Ishikawa (cell line): ENCODE measurements at regions not wholly inside any gene's neighbourhood (a gene's known extent, or its start where the extent isn't known, plus 50 kb on each side); places are given as distances from the start of the nearest gene placed in this dataset.

Source experiments
- CEBPB ChIP-seq: IDR thresholded peaks from 2 replicates; pipeline ENCODE4 v1.6.1; 2012
- CREB1 ChIP-seq: IDR thresholded peaks from 2 replicates; pipeline ENCODE4 v1.6.1; 2012; ENCODE audit warnings: low read depth
- EGR1 ChIP-seq: IDR thresholded peaks from 2 replicates; pipeline ENCODE4 v1.6.1; 2012
- EP300 ChIP-seq: IDR thresholded peaks from 2 replicates; pipeline ENCODE4 v1.6.1; 2012; ENCODE audit warnings: borderline replicate concordance
- FOXM1 ChIP-seq: IDR thresholded peaks from 2 replicates; pipeline ENCODE4 v1.6.1; 2012; ENCODE audit warnings: low read depth, borderline replicate concordance
- MAX ChIP-seq: IDR thresholded peaks from 2 replicates; pipeline ENCODE4 v1.6.1; 2012
- NFIC ChIP-seq: IDR thresholded peaks from 2 replicates; pipeline ENCODE4 v1.6.1; 2012
- RAD21 ChIP-seq: IDR thresholded peaks from 2 replicates; pipeline ENCODE4 v1.6.1; 2012; ENCODE audit warnings: low read depth
- REST ChIP-seq: IDR thresholded peaks from 2 replicates; pipeline ENCODE4 v1.6.1; 2012; ENCODE audit warnings: low read depth, mild to moderate bottlenecking
- TAF1 ChIP-seq: IDR thresholded peaks from 2 replicates; pipeline ENCODE4 v1.6.1; 2012; ENCODE audit warnings: low read depth, mild to moderate bottlenecking
- TCF12 ChIP-seq: IDR thresholded peaks from 2 replicates; pipeline ENCODE4 v1.6.1; 2012; ENCODE audit warnings: low read depth
- TEAD4 ChIP-seq: IDR thresholded peaks from 2 replicates; pipeline ENCODE4 v1.6.1; 2012
- USF1 ChIP-seq: IDR thresholded peaks from 2 replicates; pipeline ENCODE4 v1.6.1; 2012
- YY1 ChIP-seq: IDR thresholded peaks from 2 replicates; pipeline ENCODE4 v1.6.1; 2012; ENCODE audit warnings: low read depth
- ZBTB7A ChIP-seq: IDR thresholded peaks from 2 replicates; pipeline ENCODE4 v1.6.1; 2012; ENCODE audit warnings: low read depth

GRCh38 chr16:79658301-79659033, 57.9 kb upstream of the MAF start:
- no peak for TF ChIP-seq EP300
- TF ChIP-seq NFIC = no peak
- TF ChIP-seq TCF12 = no peak
- no peak for TF ChIP-seq USF1
- no peak for TF ChIP-seq REST
- no peak for TF ChIP-seq FOXM1
- TF ChIP-seq CEBPB = no peak
- no peak for TF ChIP-seq TEAD4
- TF ChIP-seq TAF1 = no peak
- no peak for TF ChIP-seq EGR1
- TF ChIP-seq ZBTB7A = no peak
- no peak for TF ChIP-seq YY1
- no peak for TF ChIP-seq RAD21
- TF ChIP-seq CREB1 = no peak
- TF ChIP-seq MAX = no peak

GRCh38 chr16:79656553-79657115, 56.1 kb upstream of the MAF start:
- no peak for TF ChIP-seq TEAD4
- no peak for TF ChIP-seq ZBTB7A
- TF ChIP-seq EGR1 = no peak
- TF ChIP-seq NFIC = no peak
- no peak for TF ChIP-seq USF1
- no peak for TF ChIP-seq TAF1
- TF ChIP-seq CEBPB = no peak
- no peak for TF ChIP-seq MAX
- no peak for TF ChIP-seq FOXM1
- no peak for TF ChIP-seq YY1
- no peak for TF ChIP-seq RAD21
- TF ChIP-seq TCF12 = no peak
- no peak for TF ChIP-seq CREB1
- TF ChIP-seq EP300 = no peak
- no peak for TF ChIP-seq REST

GRCh38 chr16:79653373-79653891, 52.9 kb upstream of the MAF start:
- TF ChIP-seq RAD21 = no peak
- TF ChIP-seq NFIC = no peak
- no peak for TF ChIP-seq YY1
- no peak for TF ChIP-seq CREB1
- no peak for TF ChIP-seq USF1
- TF ChIP-seq TEAD4 = no peak
- TF ChIP-seq ZBTB7A = no peak
- TF ChIP-seq MAX = no peak

- no peak for TF ChIP-seq CREB1
- TF ChIP-seq TEAD4 = no peak
- no peak for TF ChIP-seq TAF1
- TF ChIP-seq EP300 = no peak
- no peak for TF ChIP-seq TCF12
- TF ChIP-seq EGR1 = no peak
- no peak for TF ChIP-seq RAD21
- TF ChIP-seq NFIC = no peak
Measured at GRCh38 chr16:79651363-79651762, 50.8 kb upstream of the MAF start.
